MM.1S (cell line): ENCODE measurements at regions not wholly inside any gene's neighbourhood (a gene's known extent, or its start where the extent isn't known, plus 50 kb on each side); places are given as distances from the start of the nearest gene placed in this dataset.
"Not testable (repeated sequence)": the region's sequence is repeated elsewhere in the genome, so short reads cannot be mapped to it uniquely, and the experiment has no call there.

Experiments
- DNase-seq: peaks from one replicate; pipeline ENCODE4 v3.0.0-alpha.2; 2015
- H2AFZ ChIP-seq: fragments of 300-600 bp; sonication (generic); 2 replicates; pipeline ENCODE4 v1.6.0; 2016; ENCODE audit warnings: antibody characterized with exemption, low read length
- H3F3A ChIP-seq: fragments of 300-600 bp; sonication (generic); 2 replicates; pipeline ENCODE4 v1.6.1; 2016; ENCODE audit warnings: mild to moderate bottlenecking, antibody characterized with exemption, low read length, moderate library complexity, mixed read lengths; ENCODE audit not compliant: insufficient read depth
- H3K27ac ChIP-seq: fragments of 300-600 bp; sonication (generic); 2 replicates; pipeline ENCODE4 v1.5.1; 2016; ENCODE audit warnings: mild to moderate bottlenecking, low read length
- H3K27me3 ChIP-seq: fragments of 300-600 bp; sonication (generic); replicated peaks from 2 replicates; pipeline ENCODE4 v1.6.0; 2016; ENCODE audit warnings: low read length; ENCODE audit not compliant: insufficient read depth
- H3K36me3 ChIP-seq: fragments of 300-600 bp; sonication (generic); replicated peaks from 2 replicates; pipeline ENCODE4 v1.6.1; 2016; ENCODE audit warnings: mild to moderate bottlenecking, low read length, mixed read lengths; ENCODE audit not compliant: insufficient read depth
- H3K4me1 ChIP-seq: fragments of 300-600 bp; sonication (generic); 2 replicates; pipeline ENCODE4 v1.6.1; 2016; ENCODE audit warnings: low read length, mixed read lengths
- H3K4me2 ChIP-seq: fragments of 300-600 bp; sonication (generic); 2 replicates; pipeline ENCODE4 v1.6.0; 2016; ENCODE audit warnings: low read depth, low read length
- H3K4me3 ChIP-seq: fragments of 300-600 bp; sonication (generic); 2 replicates; pipeline ENCODE4 v1.5.1; 2016; ENCODE audit warnings: low read length, mixed read lengths
- H3K79me2 ChIP-seq: fragments of 300-600 bp; sonication (generic); 2 replicates; pipeline ENCODE4 v1.6.1; 2016; ENCODE audit warnings: mixed run types, low read length, mixed read lengths
- H3K9ac ChIP-seq: fragments of 300-600 bp; sonication (generic); 2 replicates; pipeline ENCODE4 v1.6.1; 2016; ENCODE audit warnings: low read length, mixed read lengths
- H3K9me2 ChIP-seq: fragments of 300-600 bp; sonication (generic); replicated peaks from 2 replicates; pipeline ENCODE4 v1.6.1; 2016; ENCODE audit warnings: mild to moderate bottlenecking, low read length, mixed read lengths; ENCODE audit not compliant: insufficient read depth
- H3K9me3 ChIP-seq: fragments of 300-600 bp; sonication (generic); replicated peaks from 2 replicates; pipeline ENCODE4 v1.6.1; 2016; ENCODE audit warnings: mild to moderate bottlenecking, low read length, mixed read lengths; ENCODE audit not compliant: insufficient read depth
- H4K20me1 ChIP-seq: fragments of 300-600 bp; sonication (generic); 2 replicates; pipeline ENCODE4 v1.6.1; 2016; ENCODE audit warnings: mild to moderate bottlenecking, low read length, moderate library complexity, mixed read lengths; ENCODE audit not compliant: insufficient read depth
- EZH2 ChIP-seq: fragments of 300-600 bp; sonication (generic); optimal IDR thresholded peaks from 2 replicates; pipeline ENCODE3; 2017; ENCODE audit warnings: low read depth, mild to moderate bottlenecking, antibody characterized with exemption, low read length, mixed read lengths
- EZH2phosphoT487 ChIP-seq: fragments of 300-600 bp; sonication (generic); IDR thresholded peaks from 2 replicates; pipeline ENCODE4 v1.6.1; 2018; ENCODE audit warnings: antibody characterized with exemption, low read length
- TF ChIP-seq, protein P1 (sequence below): fragments of 300-600 bp; sonication (generic); IDR thresholded peaks from 2 replicates; pipeline ENCODE4 v1.5.1; 2016; ENCODE audit warnings: antibody characterized with exemption, low read length, mixed read lengths

DNA sequence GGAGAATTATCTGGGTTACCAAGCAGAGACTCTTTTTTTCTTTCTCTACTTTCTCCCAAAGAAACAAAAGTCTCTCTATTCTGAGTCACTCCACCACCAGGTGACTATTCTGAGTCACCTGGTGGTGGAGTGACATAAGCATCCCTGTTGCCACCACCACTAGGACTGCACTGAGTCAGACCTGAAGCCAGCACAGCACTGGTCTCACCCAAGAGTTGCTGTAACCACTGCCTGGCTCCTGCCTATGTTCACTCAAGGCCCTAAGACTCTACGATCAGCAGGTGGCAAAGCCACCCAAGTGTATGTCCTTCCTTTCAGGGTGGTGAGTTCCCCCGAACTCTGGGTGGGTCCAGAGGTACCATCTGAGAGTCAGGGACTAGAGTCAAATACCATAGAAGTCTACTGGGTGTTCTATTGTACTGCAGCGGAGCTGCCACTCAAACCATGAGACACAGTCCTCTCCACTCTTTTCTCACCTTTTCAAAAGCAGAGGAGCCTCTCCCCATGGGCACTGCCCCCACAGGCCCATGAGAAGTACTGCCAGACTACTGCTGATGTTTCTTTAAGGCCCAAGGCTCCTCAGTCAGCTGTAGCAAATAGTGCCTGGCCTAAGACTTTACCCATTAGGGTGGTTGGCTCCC, 209.6 kb upstream of the IRS4 start:
- no peaks in the 10 kb centered on the region for H3K27me3 ChIP-seq
- H3K4me3 ChIP-seq = no peak overlapping the region
- TF ChIP-seq EZH2phosphoT487 (no peak), EZH2 (no peak)
- TF ChIP-seq, protein P1, sequence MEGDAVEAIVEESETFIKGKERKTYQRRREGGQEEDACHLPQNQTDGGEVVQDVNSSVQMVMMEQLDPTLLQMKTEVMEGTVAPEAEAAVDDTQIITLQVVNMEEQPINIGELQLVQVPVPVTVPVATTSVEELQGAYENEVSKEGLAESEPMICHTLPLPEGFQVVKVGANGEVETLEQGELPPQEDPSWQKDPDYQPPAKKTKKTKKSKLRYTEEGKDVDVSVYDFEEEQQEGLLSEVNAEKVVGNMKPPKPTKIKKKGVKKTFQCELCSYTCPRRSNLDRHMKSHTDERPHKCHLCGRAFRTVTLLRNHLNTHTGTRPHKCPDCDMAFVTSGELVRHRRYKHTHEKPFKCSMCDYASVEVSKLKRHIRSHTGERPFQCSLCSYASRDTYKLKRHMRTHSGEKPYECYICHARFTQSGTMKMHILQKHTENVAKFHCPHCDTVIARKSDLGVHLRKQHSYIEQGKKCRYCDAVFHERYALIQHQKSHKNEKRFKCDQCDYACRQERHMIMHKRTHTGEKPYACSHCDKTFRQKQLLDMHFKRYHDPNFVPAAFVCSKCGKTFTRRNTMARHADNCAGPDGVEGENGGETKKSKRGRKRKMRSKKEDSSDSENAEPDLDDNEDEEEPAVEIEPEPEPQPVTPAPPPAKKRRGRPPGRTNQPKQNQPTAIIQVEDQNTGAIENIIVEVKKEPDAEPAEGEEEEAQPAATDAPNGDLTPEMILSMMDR = no peak

GRCh38 chrX:108914791-108915190, 178.4 kb upstream of the IRS4 start:
- Histone ChIP-seq H3K9ac (no peak overlapping the region), H2AFZ (no peak overlapping the region), H3K4me1 (no peaks in the 10 kb centered on the region), H3K27ac (no peak overlapping the region), H3K79me2 (no peaks in the 10 kb centered on the region), H3K9me2 (no peaks in the 10 kb centered on the region), H3K36me3 (no peaks in the 10 kb centered on the region), H3K4me2 (no peak overlapping the region), H3K4me3 (no peak overlapping the region), H3F3A (no peaks in the 10 kb centered on the region), H4K20me1 (no peaks in the 10 kb centered on the region), H3K27me3 (no peaks in the 10 kb centered on the region), H3K9me3 (no peaks in the 10 kb centered on the region)
- DNase-seq = no peak
- TF ChIP-seq EZH2 = no peak
- TF ChIP-seq, protein P1 = no peak

More for the DNA sequence above, 209.6 kb upstream of the IRS4 start:
- Histone ChIP-seq H3K4me2 (no peak overlapping the region), H2AFZ (no peak overlapping the region), H3K36me3 (no peaks in the 10 kb centered on the region), H3K9ac (no peak overlapping the region), H3F3A (no peaks in the 10 kb centered on the region), H4K20me1 (no peaks in the 10 kb centered on the region), H3K79me2 (no peaks in the 10 kb centered on the region), H3K9me2 (no peaks in the 10 kb centered on the region), H3K9me3 (no peaks in the 10 kb centered on the region), H3K4me1 (no peaks in the 10 kb centered on the region), H3K27ac (peak overlapping the region; percentile 18; the same call in 1 of the 2 replicates)
- peak; percentile 20 for DNase-seq

DNA sequence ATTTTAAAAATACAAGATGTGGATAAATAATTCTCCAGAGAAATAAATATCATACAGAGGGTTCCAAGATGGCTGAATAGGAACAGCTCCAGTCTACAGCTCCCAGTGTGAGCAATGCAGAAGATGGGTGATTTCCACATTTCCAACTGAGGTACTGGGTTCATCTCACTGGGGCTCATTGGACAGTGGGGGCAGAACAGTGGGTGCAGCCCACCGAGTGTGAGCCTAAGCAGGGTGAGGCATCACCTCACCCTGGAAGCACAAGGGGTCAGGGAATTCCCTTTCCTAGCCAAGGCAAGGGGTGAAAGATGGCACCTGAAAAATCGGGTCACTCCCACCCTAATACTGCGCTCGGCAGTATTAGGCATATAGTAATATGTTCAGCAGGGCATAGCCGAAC, 167.5 kb upstream of the IRS4 start:
- H3K79me2 ChIP-seq, H4K20me1 ChIP-seq, H3K9ac ChIP-seq, H3K4me2 ChIP-seq, H3K4me3 ChIP-seq, DNase-seq, H2AFZ ChIP-seq, H3K9me2 ChIP-seq, H3K27me3 ChIP-seq, H3F3A ChIP-seq, H3K9me3 ChIP-seq, H3K4me1 ChIP-seq, H3K27ac ChIP-seq, H3K36me3 ChIP-seq: not testable (repeated sequence)

- Histone ChIP-seq H3K27ac (no peak overlapping the region), H4K20me1 (no peaks in the 10 kb centered on the region), H3K36me3 (no peaks in the 10 kb centered on the region), H3K4me3 (no peak overlapping the region), H3K9me3 (no peaks in the 10 kb centered on the region), H2AFZ (no peak overlapping the region), H3K27me3 (no peaks in the 10 kb centered on the region), H3K4me2 (no peak overlapping the region), H3K79me2 (no peaks in the 10 kb centered on the region), H3K4me1 (no peaks in the 10 kb centered on the region), H3K9me2 (no peaks in the 10 kb centered on the region), H3K9ac (no peak overlapping the region), H3F3A (no peaks in the 10 kb centered on the region)
- TF ChIP-seq EZH2phosphoT487 (no peak), EZH2 (no peak)
- TF ChIP-seq, protein P1 = no peak
- no peak for DNase-seq
These were observed 164.0 kb upstream of the IRS4 start for GRCh38 chrX:108900333-108900732.

DNA sequence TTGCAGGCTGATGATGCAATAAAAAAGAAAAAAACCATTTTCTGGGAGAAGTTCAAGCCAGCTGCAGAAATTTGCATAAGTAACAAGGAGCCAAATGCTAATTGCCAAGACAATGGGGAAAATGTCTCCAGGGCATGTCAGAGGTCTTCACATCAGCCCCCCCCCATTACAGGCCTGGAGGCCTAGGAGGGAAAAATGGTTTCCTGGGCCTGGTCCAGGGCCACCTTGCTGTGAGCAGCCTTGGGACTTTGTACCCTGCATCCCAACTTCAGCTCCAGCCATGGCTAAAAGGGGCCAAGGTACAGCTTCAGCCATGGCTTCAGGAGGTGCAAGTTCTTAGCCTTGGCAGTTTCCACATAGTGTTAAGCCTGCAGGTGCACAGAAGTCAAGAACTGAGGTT, 160.0 kb upstream of the IRS4 start:
- not testable (repeated sequence) for H3K9ac ChIP-seq, H3K4me3 ChIP-seq, H3K9me2 ChIP-seq, H3F3A ChIP-seq, H4K20me1 ChIP-seq, H3K27ac ChIP-seq, H3K79me2 ChIP-seq, H3K4me2 ChIP-seq, H3K36me3 ChIP-seq, H3K27me3 ChIP-seq, H3K4me1 ChIP-seq, H2AFZ ChIP-seq, H3K9me3 ChIP-seq, DNase-seq
